WI38 (cell line): ENCODE measurements at regions not wholly inside any gene's neighbourhood (a gene's known extent, or its start where the extent isn't known, plus 50 kb on each side); places are given as distances from the start of the nearest gene placed in this dataset.
"Not testable (repeated sequence)": the region's sequence is repeated elsewhere in the genome, so short reads cannot be mapped to it uniquely, and the experiment has no call there.

Experiments used
- H3K4me3 ChIP-seq: 2 replicates; pipeline ENCODE4 v1.5.1; 2011; ENCODE audit warnings: low read depth, mild to moderate bottlenecking, control low read depth, low read length
- TF ChIP-seq, protein P1 (sequence below): IDR thresholded peaks from 2 replicates; pipeline ENCODE4 v1.5.1; 2012; ENCODE audit warnings: low read depth, mild to moderate bottlenecking, control low read depth, low read length

DNA sequence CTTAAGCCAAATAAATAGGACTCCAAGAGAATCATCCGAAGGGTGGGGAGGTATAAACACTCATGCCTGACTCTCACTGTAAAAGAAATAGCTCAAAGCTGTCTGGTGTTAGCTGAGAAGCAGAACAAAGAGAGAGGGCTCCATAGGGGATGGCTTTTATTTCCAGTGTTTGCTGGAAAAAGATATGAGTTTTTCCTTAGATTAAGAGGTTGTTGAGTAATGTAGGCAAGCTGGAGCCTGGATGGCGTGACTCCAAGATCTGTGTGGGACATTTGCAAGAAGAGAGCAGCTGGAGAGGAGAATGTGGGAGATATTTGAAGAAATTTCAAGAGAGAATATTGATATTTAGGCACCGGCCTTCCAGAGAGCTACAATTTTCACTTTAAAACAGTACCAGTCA, 793.7 kb upstream of the RGMB start:
- H3K4me3 ChIP-seq: no peak overlapping the region
- TF ChIP-seq, protein P1, sequence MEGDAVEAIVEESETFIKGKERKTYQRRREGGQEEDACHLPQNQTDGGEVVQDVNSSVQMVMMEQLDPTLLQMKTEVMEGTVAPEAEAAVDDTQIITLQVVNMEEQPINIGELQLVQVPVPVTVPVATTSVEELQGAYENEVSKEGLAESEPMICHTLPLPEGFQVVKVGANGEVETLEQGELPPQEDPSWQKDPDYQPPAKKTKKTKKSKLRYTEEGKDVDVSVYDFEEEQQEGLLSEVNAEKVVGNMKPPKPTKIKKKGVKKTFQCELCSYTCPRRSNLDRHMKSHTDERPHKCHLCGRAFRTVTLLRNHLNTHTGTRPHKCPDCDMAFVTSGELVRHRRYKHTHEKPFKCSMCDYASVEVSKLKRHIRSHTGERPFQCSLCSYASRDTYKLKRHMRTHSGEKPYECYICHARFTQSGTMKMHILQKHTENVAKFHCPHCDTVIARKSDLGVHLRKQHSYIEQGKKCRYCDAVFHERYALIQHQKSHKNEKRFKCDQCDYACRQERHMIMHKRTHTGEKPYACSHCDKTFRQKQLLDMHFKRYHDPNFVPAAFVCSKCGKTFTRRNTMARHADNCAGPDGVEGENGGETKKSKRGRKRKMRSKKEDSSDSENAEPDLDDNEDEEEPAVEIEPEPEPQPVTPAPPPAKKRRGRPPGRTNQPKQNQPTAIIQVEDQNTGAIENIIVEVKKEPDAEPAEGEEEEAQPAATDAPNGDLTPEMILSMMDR: no peak

DNA sequence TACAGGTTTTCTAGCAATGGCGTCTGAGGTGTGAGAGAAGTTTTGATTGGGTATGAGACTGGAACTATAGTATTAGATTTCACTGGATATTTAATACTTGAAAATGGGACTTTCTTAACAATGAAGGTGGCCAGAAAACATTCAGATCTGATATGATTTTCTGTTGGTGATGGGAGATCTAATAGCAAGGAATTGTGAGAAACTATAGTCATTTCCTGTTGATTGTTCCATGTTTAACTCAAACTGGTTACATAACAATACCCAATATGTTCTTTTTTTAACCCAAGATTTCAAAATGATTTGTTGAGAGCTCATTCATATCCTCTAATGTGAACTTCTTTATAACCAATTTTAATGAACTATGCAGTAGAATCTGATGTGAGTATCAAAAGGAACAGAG, 793.2 kb upstream of the RGMB start:
- TF ChIP-seq, protein P1: no peak

GRCh38 chr5:97986069-97986468, 787.4 kb upstream of the RGMB start:
- no peak overlapping the region for H3K4me3 ChIP-seq
- TF ChIP-seq, protein P1: no peak

More for the DNA sequence above, 793.2 kb upstream of the RGMB start:
- no peak overlapping the region for H3K4me3 ChIP-seq

DNA sequence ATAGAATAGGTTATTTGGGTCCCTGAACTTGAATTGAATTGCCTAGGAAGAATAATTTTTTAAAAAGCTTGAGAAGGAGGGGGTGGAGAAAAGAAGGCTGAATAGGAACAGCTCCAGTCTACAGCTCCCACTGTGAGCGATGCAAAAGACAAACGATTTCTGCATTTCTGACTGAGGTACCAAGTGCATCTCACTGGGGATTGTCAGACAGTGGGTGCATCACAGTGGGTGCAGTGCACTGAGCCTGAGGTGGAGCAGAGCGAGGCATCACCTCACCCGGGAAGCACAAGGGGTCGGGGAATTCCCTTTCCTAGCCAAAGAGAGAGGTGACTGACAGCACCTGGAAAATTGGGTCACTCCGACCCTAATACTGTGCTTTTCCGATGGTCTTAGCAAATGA, 782.2 kb upstream of the RGMB start:
- H3K4me3 ChIP-seq: no peak overlapping the region
- TF ChIP-seq, protein P1: no peak

- TF ChIP-seq, protein P1: no peak
- no peak overlapping the region for H3K4me3 ChIP-seq
Measured at GRCh38 chr5:97998941-97999340, 774.5 kb upstream of the RGMB start.

DNA sequence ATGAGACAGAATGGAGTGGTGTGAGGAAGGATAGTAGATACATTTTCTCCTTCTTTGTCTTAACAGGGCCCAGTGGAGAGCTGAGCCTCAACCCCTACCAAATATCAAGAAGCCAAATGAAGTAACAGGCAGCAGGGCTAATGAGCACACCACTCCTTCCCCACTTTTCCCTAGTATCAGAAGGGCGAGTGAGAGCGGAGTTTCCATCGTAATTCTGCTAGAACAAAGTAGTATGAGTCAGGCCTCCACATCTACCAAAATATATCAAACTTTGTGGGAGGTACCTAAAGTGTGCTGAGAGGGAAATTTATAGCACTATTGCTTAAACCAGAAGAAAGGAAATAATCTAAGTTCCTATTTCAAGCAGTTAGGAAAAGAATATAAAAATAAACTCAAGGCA, 769.0 kb upstream of the RGMB start:
- TF ChIP-seq, protein P1: no peak
- no peak overlapping the region for H3K4me3 ChIP-seq

GRCh38 chr5:98016771-98017170, 756.7 kb upstream of the RGMB start:
- TF ChIP-seq, protein P1: no peak
- H3K4me3 ChIP-seq: no peak overlapping the region; the same call in 1 of the 2 replicates

GRCh38 chr5:98030273-98030672, 743.2 kb upstream of the RGMB start:
- not testable (repeated sequence) for H3K4me3 ChIP-seq

- not testable (repeated sequence) for H3K4me3 ChIP-seq
Measured at GRCh38 chr5:98031036-98031435, 742.4 kb upstream of the RGMB start.
